D341Med (cell line): ENCODE measurements at regions not wholly inside any gene's neighbourhood (a gene's known extent, or its start where the extent isn't known, plus 50 kb on each side); places are given as distances from the start of the nearest gene placed in this dataset.

Experiments used
- DNase-seq: peaks from one replicate; pipeline ENCODE4 v3.0.0; 2012; ENCODE audit warnings: low spot score

- DNase-seq: no peak
These were observed 447.0 kb downstream of the CNTNAP4 start for GRCh38 chr16:76724181-76724580.

- DNase-seq: no peak
These were observed 452.3 kb downstream of the CNTNAP4 start for GRCh38 chr16:76729525-76729924.

- no peak for DNase-seq
These were observed 455.7 kb downstream of the CNTNAP4 start for GRCh38 chr16:76732894-76733293.

DNA sequence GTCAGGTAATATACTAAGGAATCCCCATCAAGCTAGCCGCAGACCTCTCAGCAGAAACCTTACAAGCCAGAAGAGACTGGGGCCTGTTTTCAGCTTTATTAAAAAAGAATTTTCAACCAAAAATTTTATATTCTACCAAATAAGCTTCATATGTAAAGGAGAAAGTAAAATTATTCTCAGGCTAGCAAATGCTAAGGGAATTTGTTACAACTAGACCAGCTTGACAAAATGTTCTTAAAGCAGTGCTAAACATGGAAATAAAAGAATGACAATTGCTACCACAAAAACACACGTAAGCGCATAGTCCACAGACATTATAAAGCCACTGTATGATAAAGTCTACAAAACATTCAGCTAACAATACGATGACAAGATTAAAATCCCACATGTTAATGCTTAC is 449.4 kb upstream of the MON1B start:
- DNase-seq: no peak

DNA sequence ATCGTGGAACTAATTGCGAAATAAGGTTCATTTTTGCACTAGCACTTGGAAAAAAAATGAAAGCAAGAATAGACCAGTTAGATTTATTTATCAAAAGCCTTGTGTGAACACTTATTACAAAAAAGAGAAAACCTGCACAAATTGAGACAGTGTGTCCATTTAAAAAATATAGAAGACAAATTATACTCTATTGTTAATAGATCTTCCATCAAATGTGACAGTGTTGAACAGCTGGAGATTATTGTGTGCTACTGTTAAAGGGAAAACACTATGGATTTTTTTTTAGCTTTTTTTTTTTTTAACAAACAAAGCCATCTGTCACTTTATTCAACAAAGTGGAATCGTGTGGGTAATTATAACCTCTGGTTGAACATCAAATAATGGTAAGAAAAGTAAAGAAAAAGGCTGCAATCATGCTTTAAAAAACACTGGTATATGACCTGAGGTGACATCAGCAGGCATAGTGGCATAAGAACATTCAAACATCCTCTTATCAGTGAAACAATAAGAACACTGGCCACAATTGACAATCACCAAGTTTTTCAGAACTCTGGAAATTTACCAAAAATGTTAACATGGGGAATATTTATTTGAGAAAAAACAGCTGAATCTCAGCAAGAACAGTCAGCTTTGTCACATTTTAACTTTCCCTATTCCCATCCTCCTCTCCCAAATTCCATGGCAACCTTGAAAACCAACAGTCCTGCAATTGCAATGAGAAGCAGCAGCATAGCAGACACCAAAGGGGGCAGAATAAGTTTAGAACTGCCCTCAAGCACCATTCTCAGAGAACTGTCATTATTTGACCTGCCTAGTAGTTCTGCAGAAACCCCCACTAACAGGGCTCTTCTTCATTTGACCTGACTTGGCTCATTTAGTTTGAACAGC is 442.3 kb upstream of the MON1B start:
- DNase-seq: no peak

DNA sequence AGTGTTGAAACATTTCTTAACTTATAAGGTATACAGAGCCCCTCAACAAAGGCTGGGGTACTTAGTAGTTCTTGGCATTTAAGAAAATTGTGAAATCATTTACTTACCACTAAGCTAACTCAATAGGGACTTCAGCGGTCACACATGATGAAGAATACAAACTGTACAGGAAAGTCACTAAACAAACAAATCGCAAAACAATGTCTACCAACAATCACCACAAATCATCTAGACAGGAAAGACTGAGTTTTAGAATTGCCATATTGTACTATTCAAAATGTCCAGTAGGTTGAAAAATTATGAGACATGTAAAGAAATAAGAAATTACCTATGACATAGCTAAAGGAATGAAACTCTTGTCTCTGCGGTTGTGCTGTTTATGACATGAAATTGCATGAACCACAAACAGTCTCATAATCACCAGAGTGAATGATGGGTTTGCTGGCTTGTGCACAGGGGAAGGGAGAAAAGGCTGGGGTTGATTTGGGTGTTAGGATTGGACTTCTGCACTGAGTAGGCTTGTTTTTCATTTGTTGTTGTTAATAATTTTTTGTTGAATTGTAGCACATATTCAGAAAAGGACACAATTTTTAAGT is 441.1 kb upstream of the MON1B start:
- no peak for DNase-seq

GRCh38 chr16:76755496-76755895 is 435.5 kb upstream of the MON1B start:
- DNase-seq: no peak

DNA sequence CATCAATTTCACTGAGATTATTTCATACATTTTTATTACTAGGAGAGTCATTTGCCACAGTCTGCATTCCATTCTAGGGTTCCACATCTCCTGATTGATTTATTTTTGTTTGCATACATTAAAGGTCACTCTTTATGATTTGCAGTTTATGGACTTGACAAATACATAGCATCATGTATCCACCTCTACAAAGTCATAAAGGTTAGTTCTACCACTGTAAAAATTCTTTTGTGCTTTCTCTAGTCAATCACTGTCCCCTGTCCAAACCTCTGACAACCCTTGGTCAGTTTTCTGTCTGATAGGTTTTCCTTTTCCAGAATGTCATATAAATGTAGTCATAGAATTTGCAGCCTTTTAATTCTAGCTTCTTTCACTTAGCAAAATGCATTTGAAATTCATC is 434.6 kb upstream of the MON1B start:
- DNase-seq: no peak

- no peak for DNase-seq
These were observed 434.0 kb upstream of the MON1B start for GRCh38 chr16:76756951-76757350.

DNA sequence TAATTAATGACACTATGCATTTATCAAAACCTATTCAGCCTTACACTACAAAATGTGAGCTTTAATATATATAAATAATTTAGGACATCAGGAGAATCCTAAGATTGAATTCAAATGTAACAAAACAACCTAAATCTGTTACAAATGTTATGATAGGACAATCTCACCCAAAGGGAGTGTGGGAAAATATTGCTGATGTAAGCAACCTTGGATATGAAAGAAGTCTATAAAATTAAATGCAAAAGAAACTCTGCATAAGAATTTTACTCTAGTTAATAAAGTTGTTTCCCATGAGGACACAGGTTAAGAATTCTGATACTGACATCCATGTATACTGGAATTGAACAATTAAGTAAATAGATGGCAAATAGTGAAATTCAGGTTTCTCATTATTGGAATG is 424.5 kb upstream of the MON1B start:
- DNase-seq: no peak

DNA sequence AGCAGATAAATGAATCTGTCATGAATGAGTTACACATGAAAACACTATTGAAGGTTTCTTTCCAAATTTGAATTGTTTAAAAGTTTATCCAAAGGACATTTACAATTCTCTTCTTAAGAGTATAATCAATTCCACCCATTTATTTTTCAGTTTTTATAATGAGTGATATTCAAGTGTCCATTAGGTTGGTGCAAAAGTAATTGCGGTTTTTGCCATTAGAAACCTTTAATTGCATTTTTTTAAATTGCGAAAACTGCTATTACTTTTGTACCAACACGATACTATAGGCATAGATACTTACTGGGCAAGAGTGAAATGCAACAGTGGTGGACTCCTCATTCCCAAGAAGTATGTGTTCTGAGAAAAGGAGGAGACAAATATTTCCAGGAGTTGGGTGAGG is 422.7 kb upstream of the MON1B start:
- no peak for DNase-seq

GRCh38 chr16:76768948-76769347 is 422.0 kb upstream of the MON1B start:
- no peak for DNase-seq

DNA sequence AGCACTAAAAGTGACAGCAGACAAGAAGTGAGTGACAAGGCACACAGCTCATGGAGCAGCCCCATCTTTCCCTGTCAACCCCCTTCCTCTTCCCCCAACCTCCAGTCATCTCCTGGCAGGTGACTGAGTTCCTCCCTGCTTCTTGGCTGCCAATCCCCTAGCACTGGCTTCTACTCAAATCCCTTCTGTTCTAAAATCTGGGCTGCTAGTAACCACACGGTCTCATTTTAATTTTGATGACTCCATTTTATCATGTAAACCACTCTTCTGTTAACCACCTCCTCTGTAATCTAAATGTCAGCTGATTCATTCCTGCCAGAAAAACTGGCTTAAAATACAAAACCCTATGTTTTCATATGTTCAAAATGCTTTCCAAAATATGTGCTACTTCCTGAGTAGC is 419.8 kb upstream of the MON1B start:
- DNase-seq: no peak

DNA sequence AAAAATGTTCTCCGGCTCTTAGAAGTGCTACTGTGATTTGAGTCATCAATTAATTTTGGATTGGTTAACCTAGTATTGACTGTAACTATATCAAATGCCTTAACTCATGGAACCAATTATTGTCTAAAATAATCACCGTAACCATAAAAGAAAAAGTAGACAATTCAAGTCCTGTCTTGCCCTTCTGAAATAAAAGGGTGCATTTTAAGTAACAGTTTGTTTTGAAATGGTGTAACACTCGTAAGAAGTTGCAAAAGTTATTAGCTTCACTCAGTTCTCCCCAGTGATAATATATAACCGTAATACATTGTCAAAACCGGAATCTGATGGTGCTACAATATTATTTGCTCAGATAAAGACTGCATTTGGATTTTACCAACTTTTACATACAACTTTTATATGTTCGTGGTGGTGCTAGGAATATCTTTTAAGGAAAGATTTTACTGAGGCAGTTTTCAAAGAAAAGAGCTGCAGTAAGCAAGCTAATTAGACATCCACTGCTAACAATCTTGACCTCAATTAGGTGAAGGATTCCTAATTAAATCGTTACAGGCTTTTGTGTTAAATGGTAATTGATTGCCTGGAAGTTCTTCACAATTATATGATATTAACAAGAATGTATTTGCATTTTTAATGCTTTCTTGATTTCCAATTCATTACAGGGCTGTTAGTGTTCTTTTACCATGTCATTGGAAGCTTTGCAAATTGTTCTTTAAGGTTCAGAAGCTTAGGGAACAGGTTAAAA is 413.1 kb upstream of the MON1B start:
- DNase-seq: no peak

DNA sequence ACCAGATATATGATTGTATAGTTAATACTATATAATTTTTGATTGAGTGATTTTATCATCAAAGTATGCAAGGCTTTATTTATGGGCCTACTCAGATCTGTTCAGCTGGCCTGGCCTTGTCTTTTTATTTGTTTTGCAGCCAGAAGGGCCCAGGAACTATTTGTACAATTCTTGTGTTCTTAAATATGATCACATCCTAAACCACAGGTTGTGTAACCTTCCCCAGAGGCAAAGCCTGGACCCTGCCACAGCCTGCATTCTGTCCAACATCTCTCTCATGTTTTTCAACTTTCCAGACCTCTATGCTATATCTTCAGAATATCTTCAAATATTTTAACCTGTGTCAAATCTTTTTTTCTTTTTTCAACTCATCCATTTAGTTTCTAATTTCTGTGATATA is 410.4 kb upstream of the MON1B start:
- no peak for DNase-seq

- no peak for DNase-seq
These were observed 406.5 kb upstream of the MON1B start for GRCh38 chr16:76784530-76784929.

DNA sequence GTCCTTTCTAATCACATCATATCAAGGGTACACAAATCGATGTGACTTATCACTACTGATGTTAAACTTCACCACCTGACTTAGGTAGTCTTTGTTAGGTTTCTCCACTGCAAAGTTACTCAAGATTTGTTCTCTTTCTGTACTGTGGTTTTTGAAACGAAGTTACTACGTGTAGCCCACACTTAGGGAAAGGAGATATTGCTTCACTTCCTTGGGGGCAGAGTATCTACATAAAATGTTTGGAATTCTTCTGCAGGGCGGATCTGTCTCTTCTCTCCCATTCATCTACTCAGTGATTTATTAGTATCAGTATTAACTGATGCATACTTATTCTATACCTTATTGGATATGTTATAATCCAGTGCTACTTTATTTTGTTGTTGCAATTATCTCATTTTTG is 403.6 kb upstream of the MON1B start:
- DNase-seq: no peak

DNA sequence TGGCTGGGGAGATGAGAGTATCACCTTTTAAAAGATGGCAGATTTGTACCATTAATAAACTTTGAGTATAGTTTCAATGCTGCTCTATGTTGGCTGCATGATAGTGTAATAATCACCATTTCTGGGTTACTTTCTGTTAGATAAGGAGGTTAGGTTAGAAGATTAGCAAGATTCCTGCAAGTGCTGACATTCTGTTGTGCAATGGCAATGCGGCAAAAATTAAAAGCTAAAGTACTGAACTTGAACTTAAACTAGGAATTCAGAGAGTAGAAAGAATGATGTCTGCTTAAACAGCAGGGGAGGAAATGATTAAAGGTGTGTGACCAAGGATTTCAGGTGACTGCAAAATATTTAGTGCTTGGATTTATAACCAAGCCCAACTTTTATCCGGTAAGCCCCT is 399.8 kb upstream of the MON1B start:
- DNase-seq: no peak

DNA sequence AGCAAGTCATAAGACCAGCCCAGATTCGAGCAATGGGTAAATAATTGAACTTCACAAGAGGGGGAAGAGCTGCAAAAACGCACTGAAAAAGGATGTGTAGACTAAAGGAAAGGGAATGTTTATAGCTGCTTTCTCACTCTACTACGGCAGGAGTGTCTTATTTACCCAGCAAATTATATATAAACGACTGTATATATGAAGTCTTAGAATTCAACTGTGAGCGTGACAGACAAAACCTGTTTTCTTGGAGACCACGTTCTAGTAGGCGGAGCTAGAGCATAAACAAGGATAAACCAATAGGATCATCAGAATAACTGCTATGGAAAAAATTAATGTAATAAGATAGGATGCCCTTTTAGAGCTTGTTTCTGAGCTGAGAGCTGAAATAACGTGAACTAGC is 394.6 kb upstream of the MON1B start:
- DNase-seq: no peak

- DNase-seq: no peak
These were observed 394.0 kb upstream of the MON1B start for GRCh38 chr16:76796978-76797377.

GRCh38 chr16:76797457-76797856 is 393.5 kb upstream of the MON1B start:
- no peak for DNase-seq

DNA sequence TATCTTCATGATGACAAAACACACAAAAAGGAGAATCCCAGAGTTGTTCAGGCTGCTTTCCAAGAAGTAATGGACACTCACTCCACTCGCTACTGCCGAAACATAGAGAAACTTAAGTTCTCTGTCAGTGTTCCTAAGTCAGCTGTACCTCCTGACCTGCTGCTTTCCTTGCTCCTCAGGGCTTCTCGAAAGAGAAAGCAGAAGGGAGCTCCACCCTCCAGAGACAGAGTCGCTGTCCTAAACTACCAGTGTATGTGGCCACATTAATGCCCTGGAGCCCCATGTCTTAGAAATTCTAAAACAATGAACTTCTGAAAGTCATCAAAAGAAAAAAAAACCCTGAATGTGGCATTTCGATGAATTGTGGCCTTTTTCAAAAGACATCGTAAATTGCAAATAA is 390.8 kb upstream of the MON1B start:
- DNase-seq: no peak

GRCh38 chr16:76801357-76801756 is 389.6 kb upstream of the MON1B start:
- DNase-seq: no peak
